CD4-positive, alpha-beta T cell treated with Interleukin-10 for 1 hour (primary cell): ENCODE measurements at regions not wholly inside any gene's neighbourhood (a gene's known extent, or its start where the extent isn't known, plus 50 kb on each side); places are given as distances from the start of the nearest gene placed in this dataset.

Source experiments
- DNase-seq: peaks from one replicate; pipeline ENCODE4 v3.0.0-alpha.2; 2020

DNA sequence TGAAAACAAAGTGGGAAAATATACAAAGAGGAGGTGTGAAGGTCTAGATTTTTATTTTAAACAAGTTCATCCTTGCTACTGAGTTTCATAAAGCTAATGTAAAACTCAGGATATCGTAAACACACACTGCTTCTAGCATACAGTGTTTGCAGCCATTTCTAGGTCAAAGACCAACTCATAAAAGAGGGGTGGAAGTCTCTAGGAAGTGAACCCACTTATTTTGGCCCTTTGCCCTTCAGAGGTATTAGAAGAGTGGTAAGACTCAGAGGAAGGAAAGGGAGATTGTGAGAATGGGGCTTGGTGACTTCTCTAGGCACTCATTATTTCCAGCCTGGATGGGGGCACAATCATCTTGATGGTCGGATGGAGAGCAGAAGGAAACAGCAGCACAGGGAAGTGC lies 91.2 kb downstream of the TNFSF18 start:
- DNase-seq: no peak

GRCh38 chr1:172960019-172960418 lies 90.7 kb downstream of the TNFSF18 start:
- DNase-seq: no peak

GRCh38 chr1:172960454-172961208 lies 90.1 kb downstream of the TNFSF18 start:
- no peak for DNase-seq

DNA sequence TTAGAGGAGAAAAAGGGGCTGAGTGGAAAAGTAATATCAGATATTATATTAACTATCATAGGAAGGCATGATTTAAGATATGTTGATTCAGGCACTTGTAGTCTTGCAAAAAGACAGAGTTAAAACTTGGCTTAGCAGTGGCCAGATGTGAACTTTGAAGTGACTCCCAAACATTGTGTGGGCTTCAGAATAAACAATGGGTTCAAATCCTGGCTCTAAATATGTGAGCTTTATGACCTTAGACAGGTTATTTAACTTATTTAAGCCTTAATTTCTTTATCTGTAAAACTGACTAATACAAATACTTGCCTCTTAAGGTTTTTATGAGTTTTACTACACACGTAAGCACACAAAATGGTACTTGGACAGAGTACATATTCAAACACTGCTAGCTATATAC lies 85.9 kb downstream of the TNFSF18 start:
- DNase-seq: no peak

- no peak for DNase-seq
These were observed 83.7 kb downstream of the TNFSF18 start for GRCh38 chr1:172966844-172967540.

DNA sequence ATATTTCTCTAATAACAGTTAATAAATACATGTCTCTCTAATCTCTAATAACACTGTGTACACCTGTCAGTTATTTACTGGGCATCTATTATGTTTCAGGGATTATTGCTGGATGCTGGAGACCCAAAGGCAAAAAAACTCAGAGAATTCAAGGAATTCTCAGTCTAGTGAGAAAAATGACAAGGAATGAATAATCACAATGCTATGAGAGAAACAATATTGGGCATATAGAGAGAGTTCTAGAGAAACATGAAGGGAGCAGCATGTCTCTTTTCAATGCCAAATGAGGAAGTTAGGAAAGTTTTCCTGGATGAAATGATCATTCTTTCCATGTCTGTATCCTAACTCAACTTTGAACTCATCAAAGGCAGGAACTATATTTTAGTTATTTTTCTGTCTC lies 82.8 kb downstream of the TNFSF18 start:
- DNase-seq: no peak

- DNase-seq: no peak
These were observed 81.1 kb downstream of the TNFSF18 start for GRCh38 chr1:172969611-172970010.

DNA sequence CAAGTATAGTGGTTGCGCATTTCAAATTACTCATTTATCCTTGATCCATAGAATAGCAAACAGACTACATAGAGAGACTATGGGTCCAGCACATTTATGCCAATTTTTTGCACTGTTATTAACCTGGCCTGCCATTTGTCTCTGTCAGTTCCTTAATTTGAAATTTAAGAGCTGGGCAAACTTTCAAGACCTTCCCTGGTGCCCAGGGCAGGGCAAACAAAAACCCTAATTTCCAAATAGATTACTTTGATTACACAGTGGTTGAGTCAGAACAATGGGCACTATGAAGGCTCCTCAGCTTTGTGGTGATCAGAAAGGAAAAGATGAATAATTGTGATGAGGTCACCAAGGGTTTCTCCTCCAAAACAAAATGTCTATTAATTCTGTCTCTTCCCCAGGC lies 80.6 kb downstream of the TNFSF18 start:
- DNase-seq: no peak

GRCh38 chr1:172971241-172971640 lies 79.5 kb downstream of the TNFSF18 start:
- no peak for DNase-seq

- no peak for DNase-seq
These were observed 78.5 kb downstream of the TNFSF18 start for GRCh38 chr1:172972258-172972657.

DNA sequence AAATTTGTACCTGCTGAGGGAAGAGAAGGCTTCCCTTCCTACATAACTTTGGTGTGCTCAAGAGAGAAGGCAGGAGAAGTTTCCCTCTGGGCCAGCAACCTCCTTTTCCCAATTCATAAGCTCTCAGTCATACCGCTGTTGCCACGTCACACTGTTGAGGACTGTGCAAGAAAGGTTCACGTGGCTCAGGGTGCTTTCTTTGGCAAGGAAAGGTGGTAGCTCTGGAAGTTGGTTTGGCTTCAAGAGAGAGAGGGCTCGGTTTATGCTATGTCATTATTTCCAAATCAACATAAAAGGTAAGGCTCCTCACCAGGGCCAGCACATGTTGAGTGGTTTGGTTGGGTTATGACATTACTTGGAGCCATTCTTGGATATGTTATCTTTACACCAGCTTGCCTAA lies 77.3 kb downstream of the TNFSF18 start:
- DNase-seq: no peak

- no peak for DNase-seq
These were observed 74.3 kb downstream of the TNFSF18 start for GRCh38 chr1:172976222-172977041.

GRCh38 chr1:172977296-172978017 lies 73.3 kb downstream of the TNFSF18 start:
- DNase-seq: no peak

GRCh38 chr1:172978595-172978994 lies 72.1 kb downstream of the TNFSF18 start:
- no peak for DNase-seq

DNA sequence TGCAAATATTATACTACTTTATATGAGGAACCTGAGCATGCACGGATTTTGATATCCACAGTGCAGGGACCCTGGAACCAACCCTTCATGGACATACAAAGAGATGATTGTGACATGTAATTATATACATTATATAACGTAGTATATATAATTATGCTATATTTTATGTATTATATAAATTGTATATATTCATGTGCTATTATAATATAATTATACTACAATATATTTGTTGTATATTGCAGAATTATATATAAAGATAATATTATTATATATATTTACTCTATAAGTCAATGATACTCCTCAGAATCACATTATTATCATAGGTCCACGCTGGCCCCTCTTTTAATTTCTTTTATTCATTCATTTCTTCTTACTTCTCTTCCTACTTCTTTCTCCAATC lies 70.9 kb downstream of the TNFSF18 start:
- no peak for DNase-seq

- no peak for DNase-seq
These were observed 70.3 kb downstream of the TNFSF18 start for GRCh38 chr1:172980456-172980855.

DNA sequence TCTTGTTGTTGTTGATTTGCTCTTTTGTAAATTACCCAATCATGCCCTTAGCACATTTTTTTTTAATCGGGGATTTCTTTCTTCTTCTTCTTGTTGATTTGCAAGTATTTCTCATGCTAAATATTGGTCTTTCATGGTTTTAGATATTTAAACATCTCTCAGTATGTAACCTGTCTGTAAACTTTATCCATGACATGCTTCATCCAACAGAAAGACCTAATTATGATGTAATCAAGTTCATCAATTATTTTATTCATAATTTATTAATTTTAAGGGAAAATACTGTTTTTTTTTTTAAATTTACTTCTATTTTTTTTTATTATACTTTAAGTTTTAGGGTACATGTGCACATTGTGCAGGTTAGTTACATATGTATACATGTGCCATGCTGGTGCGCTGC lies 69.8 kb downstream of the TNFSF18 start:
- no peak for DNase-seq
